ENCODE measurements at regions not wholly inside any gene's neighbourhood (a gene's known extent, or its start where the extent isn't known, plus 50 kb on each side); places are given as distances from the start of the nearest gene placed in this dataset.

GRCh38 chr4:11149612-11150259, 279.0 kb downstream of the HS3ST1 start:
- no peak overlapping the region for H4K5ac ChIP-seq (ENCODE audit: low read depth, low read length)
- dilution Hi-C loops (cut with HindIII; ENCODE audit: low sequenced_read_pairs, unreplicated experiment) (no loop called here), in situ Hi-C loops (cut with MboI; ENCODE audit: low sequenced_read_pairs) (no loop called here), intact Hi-C loops (cut with micrococcal nuclease) (no loop called here)
- H3K4ac ChIP-seq (ENCODE audit: low read depth, low read length), result no peak overlapping the region
- H2BK20ac ChIP-seq (ENCODE audit: low read depth, low read length), result no peak overlapping the region
- H2BK120ac ChIP-seq (ENCODE audit: low read depth, low read length), result no peak overlapping the region
- H2AK9ac ChIP-seq (replicated peaks; ENCODE audit: low read depth, low read length, poor library complexity), result no peak overlapping the region
- H2BK15ac ChIP-seq (ENCODE audit: low read depth, low read length), result no peak overlapping the region
- no peaks in the 10 kb centered on the region for H4K20me1 ChIP-seq (ENCODE audit: insufficient read depth, low read length)
- no peak overlapping the region for H3K14ac ChIP-seq (replicated peaks; ENCODE audit: low read depth, low read length)
- H3K36me3 ChIP-seq (ENCODE audit: control insufficient read depth, insufficient read depth, low read length), result no peaks in the 10 kb centered on the region
- H2AK5ac ChIP-seq (ENCODE audit: low read depth, low read length), result no peak overlapping the region
- H3K27ac ChIP-seq (ENCODE audit: insufficient read depth, low read length), result no peak overlapping the region
- no TSS peak for BruUV-seq (replicated peaks)
- H2BK5ac ChIP-seq (ENCODE audit: low read depth, low read length, poor library complexity, severe bottlenecking), result no peak overlapping the region
- ChIA-PET POLR2A (ENCODE audit: unreplicated experiment) (no interaction called here), CTCF (no interaction called here)
- no peaks in the 10 kb centered on the region for H3K79me1 ChIP-seq (ENCODE audit: low read depth in 1 of 2, low read length in 2 of 2)
- ATAC-seq (ENCODE audit: low read depth), result no peak
- H3K9ac ChIP-seq (ENCODE audit: low read depth, low read length), result no peak overlapping the region
- no peak overlapping the region for H4K91ac ChIP-seq (ENCODE audit: insufficient read depth, low read depth, low read length)
- no peaks in the 10 kb centered on the region; the same call in 1 of the 2 replicates for H3K9me3 ChIP-seq (ENCODE audit: control insufficient read depth, insufficient read depth, low read length)
- TF ChIP-seq RFX5 (IDR thresholded peaks at IDR 0.05; ENCODE audit: low read depth, low read length) (no peak), MXI1 (IDR thresholded peaks at IDR 0.05; ENCODE audit: borderline replicate concordance, low read depth, low read length) (no peak), CHD1 (IDR thresholded peaks at IDR 0.05; ENCODE audit: low read depth, low read length) (no peak), MAFK (IDR thresholded peaks at IDR 0.05; ENCODE audit: low read depth, low read length) (no peak)
- no peak overlapping the region for H3K4me2 ChIP-seq (ENCODE audit: low read depth, low read length)
- no peaks in the 10 kb centered on the region for H3K27me3 ChIP-seq (ENCODE audit: control insufficient read depth, insufficient read depth, low read length)
- no peak overlapping the region for H2AFZ ChIP-seq (replicated peaks; ENCODE audit: low read length, poor library complexity)
- H4K8ac ChIP-seq (ENCODE audit: low read depth in 2 of 2, low read length in 2 of 2), result no peak overlapping the region
- no CpG with 5 or more reads among the region's 4 CpGs for WGBS, 2 experiments (ENCODE audit: extremely low coverage in 2 of 2, insufficient read length in 1 of 2)
- no peak overlapping the region for H3K23ac ChIP-seq (ENCODE audit: low read depth, low read length)
- DNase-seq, result no peak
- H3K4me1 ChIP-seq (ENCODE audit: control insufficient read depth, insufficient read depth, low read length), result no peaks in the 10 kb centered on the region
- H3K4me3 ChIP-seq (ENCODE audit: insufficient read depth, low read depth, low read length), result no peak overlapping the region
- H3K18ac ChIP-seq (ENCODE audit: low read depth, low read length), result no peak overlapping the region
- H3K9me1 ChIP-seq (ENCODE audit: insufficient read depth, low read length), result no peaks in the 10 kb centered on the region
- no peak overlapping the region for H3K56ac ChIP-seq (ENCODE audit: extremely low read depth, insufficient read depth, low read length)

Measured in IMR-90 (cell line).